Ishikawa (cell line): ENCODE measurements at regions not wholly inside any gene's neighbourhood (a gene's known extent, or its start where the extent isn't known, plus 50 kb on each side); places are given as distances from the start of the nearest gene placed in this dataset.

ENCODE experiments used
- CEBPB ChIP-seq: IDR thresholded peaks from 2 replicates; pipeline ENCODE4 v1.6.1; 2012
- CREB1 ChIP-seq: IDR thresholded peaks from 2 replicates; pipeline ENCODE4 v1.6.1; 2012; ENCODE audit warnings: low read depth
- EGR1 ChIP-seq: IDR thresholded peaks from 2 replicates; pipeline ENCODE4 v1.6.1; 2012
- EP300 ChIP-seq: IDR thresholded peaks from 2 replicates; pipeline ENCODE4 v1.6.1; 2012; ENCODE audit warnings: borderline replicate concordance
- FOXM1 ChIP-seq: IDR thresholded peaks from 2 replicates; pipeline ENCODE4 v1.6.1; 2012; ENCODE audit warnings: low read depth, borderline replicate concordance
- NFIC ChIP-seq: IDR thresholded peaks from 2 replicates; pipeline ENCODE4 v1.6.1; 2012
- RAD21 ChIP-seq: IDR thresholded peaks from 2 replicates; pipeline ENCODE4 v1.6.1; 2012; ENCODE audit warnings: low read depth
- TAF1 ChIP-seq: IDR thresholded peaks from 2 replicates; pipeline ENCODE4 v1.6.1; 2012; ENCODE audit warnings: low read depth, mild to moderate bottlenecking
- TCF12 ChIP-seq: IDR thresholded peaks from 2 replicates; pipeline ENCODE4 v1.6.1; 2012; ENCODE audit warnings: low read depth
- TEAD4 ChIP-seq: IDR thresholded peaks from 2 replicates; pipeline ENCODE4 v1.6.1; 2012
- USF1 ChIP-seq: IDR thresholded peaks from 2 replicates; pipeline ENCODE4 v1.6.1; 2012
- YY1 ChIP-seq: IDR thresholded peaks from 2 replicates; pipeline ENCODE4 v1.6.1; 2012; ENCODE audit warnings: low read depth
- ZBTB7A ChIP-seq: IDR thresholded peaks from 2 replicates; pipeline ENCODE4 v1.6.1; 2012; ENCODE audit warnings: low read depth
- TF ChIP-seq, protein P1 (sequence below): IDR thresholded peaks from 2 replicates; pipeline ENCODE4 v1.6.1; 2012
- TF ChIP-seq, protein P2 (sequence below): IDR thresholded peaks from 2 replicates; pipeline ENCODE4 v1.6.1; 2012; ENCODE audit warnings: low read depth, mild to moderate bottlenecking

GRCh38 chr18:73884868-73885267, 262.8 kb downstream of the FBXO15 start:
- no peak for TF ChIP-seq FOXM1
- no peak for TF ChIP-seq USF1
- TF ChIP-seq RAD21 = no peak
- TF ChIP-seq, protein P1, sequence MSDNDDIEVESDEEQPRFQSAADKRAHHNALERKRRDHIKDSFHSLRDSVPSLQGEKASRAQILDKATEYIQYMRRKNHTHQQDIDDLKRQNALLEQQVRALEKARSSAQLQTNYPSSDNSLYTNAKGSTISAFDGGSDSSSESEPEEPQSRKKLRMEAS = no peak
- TF ChIP-seq ZBTB7A = no peak
- no peak for TF ChIP-seq NFIC
- TF ChIP-seq YY1 = no peak

DNA sequence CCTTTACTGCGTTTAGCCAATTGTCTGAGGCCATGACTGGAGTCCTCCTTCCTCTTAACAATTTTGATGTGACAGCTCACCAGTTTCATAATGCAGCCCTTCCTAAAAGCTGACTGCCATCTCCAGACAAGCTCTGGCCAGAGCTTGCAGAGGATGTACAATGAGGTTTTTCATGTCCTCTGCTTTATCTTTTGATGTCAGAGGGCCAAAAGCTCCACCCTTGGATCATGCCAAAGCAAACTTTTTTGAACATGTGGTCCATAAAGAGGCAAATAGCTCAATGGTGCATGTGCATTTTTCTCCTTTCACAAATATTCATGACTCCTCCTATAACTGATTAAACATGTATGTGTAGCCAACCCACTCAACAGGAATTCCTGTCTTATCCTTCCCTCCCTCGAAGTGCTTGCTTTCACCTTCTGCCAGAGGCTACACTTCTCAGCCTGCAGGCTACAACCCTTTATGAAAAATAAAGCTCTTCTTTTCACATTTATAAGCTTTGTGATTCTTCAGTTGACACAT, 266.2 kb downstream of the FBXO15 start:
- no peak for TF ChIP-seq USF1

DNA sequence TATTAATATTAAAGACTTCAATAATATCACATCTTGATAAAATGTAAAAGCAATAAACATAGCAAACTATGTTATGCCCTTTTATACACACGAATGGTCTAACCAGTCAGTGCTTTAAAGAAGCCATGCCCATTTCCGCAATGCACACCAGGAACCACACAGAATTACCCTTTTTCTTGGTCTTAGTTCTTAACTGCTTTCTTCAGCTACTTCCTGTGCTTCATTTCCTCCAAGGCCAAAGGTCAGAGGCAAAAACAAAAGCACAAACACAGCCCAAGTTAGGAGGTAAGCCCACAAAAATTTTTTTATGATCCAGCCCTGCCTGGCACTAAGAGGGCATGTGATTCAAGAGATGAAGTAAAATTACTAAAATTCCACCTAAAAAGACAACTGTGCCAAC, 267.2 kb downstream of the FBXO15 start:
- TF ChIP-seq TEAD4 (no peak), EGR1 (no peak), TCF12 (no peak), CEBPB (no peak), CREB1 (no peak), FOXM1 (no peak), EP300 (no peak), ZBTB7A (no peak), NFIC (no peak), YY1 (no peak), RAD21 (no peak), USF1 (no peak), TAF1 (no peak)
- TF ChIP-seq, protein P1 = no peak
- TF ChIP-seq, protein P2, sequence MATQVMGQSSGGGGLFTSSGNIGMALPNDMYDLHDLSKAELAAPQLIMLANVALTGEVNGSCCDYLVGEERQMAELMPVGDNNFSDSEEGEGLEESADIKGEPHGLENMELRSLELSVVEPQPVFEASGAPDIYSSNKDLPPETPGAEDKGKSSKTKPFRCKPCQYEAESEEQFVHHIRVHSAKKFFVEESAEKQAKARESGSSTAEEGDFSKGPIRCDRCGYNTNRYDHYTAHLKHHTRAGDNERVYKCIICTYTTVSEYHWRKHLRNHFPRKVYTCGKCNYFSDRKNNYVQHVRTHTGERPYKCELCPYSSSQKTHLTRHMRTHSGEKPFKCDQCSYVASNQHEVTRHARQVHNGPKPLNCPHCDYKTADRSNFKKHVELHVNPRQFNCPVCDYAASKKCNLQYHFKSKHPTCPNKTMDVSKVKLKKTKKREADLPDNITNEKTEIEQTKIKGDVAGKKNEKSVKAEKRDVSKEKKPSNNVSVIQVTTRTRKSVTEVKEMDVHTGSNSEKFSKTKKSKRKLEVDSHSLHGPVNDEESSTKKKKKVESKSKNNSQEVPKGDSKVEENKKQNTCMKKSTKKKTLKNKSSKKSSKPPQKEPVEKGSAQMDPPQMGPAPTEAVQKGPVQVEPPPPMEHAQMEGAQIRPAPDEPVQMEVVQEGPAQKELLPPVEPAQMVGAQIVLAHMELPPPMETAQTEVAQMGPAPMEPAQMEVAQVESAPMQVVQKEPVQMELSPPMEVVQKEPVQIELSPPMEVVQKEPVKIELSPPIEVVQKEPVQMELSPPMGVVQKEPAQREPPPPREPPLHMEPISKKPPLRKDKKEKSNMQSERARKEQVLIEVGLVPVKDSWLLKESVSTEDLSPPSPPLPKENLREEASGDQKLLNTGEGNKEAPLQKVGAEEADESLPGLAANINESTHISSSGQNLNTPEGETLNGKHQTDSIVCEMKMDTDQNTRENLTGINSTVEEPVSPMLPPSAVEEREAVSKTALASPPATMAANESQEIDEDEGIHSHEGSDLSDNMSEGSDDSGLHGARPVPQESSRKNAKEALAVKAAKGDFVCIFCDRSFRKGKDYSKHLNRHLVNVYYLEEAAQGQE = no peak

GRCh38 chr18:73879766-73880165, 267.9 kb downstream of the FBXO15 start:
- no peak for TF ChIP-seq ZBTB7A
- no peak for TF ChIP-seq NFIC
- TF ChIP-seq CREB1 = no peak
- TF ChIP-seq TEAD4 = no peak
- TF ChIP-seq CEBPB = no peak
- TF ChIP-seq TCF12 = no peak
- no peak for TF ChIP-seq EP300
- TF ChIP-seq, protein P2 = no peak
- TF ChIP-seq, protein P1 = no peak
- no peak for TF ChIP-seq YY1
- no peak for TF ChIP-seq FOXM1
- TF ChIP-seq USF1 = no peak
- TF ChIP-seq TAF1 = no peak
- no peak for TF ChIP-seq RAD21
- TF ChIP-seq EGR1 = no peak

DNA sequence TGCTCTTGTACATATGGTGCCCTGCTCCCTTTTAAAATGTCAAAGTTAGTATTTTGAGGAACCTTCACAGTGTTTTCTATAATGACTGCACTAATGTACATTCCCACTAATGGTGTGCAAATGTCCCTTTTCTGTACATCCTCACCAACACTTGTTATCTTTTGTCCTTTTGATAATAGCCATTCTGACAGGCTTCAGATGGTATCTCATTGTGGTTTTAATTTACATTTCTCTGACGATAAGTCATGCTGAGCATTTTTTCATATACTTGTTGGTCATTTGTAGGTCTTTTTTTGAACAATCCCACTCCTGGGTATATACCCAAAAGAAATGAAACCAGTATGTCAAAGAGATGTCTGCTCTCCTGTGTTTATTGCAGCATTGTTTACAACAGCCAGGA, 268.3 kb downstream of the FBXO15 start:
- TF ChIP-seq CEBPB (no peak), TAF1 (no peak), TEAD4 (no peak), YY1 (no peak), ZBTB7A (no peak), FOXM1 (no peak), EP300 (no peak), EGR1 (no peak), USF1 (no peak), CREB1 (no peak)
- TF ChIP-seq, protein P1 = no peak
- TF ChIP-seq, protein P2 = no peak
